Neural cell (in vitro differentiated cells): ENCODE measurements at regions not wholly inside any gene's neighbourhood (a gene's known extent, or its start where the extent isn't known, plus 50 kb on each side); places are given as distances from the start of the nearest gene placed in this dataset.

Experiments used
- CTCF ChIP-seq: fragments of 450-650 bp; IDR thresholded peaks from 2 replicates; pipeline ENCODE4 v1.5.1; 2014; ENCODE audit warnings: antibody characterized with exemption, mild to moderate bottlenecking, moderate library complexity; ENCODE audit not compliant: poor library complexity, severe bottlenecking
- EP300 ChIP-seq: fragments of 450-650 bp; conservative IDR thresholded peaks from 2 replicates; pipeline ENCODE4 v1.6.1; 2014; ENCODE audit warnings: antibody characterized with exemption, mild to moderate bottlenecking, moderate library complexity; ENCODE audit not compliant: poor library complexity, severe bottlenecking
- POLR2AphosphoS5 ChIP-seq: IDR thresholded peaks from 2 replicates; pipeline ENCODE4 v1.6.1; 2012
- REST ChIP-seq: IDR thresholded peaks from 2 replicates; pipeline ENCODE4 v1.6.1; 2012; ENCODE audit warnings: borderline replicate concordance
- TAF1 ChIP-seq: IDR thresholded peaks from 2 replicates; pipeline ENCODE4 v1.6.1; 2012; ENCODE audit warnings: low read depth

GRCh38 chr4:61011051-61011450 lies 189.1 kb upstream of the ADGRL3 start:
- TF ChIP-seq CTCF, result no peak
- no peak for TF ChIP-seq EP300
- TF ChIP-seq TAF1, result no peak
- no peak for TF ChIP-seq POLR2AphosphoS5
- TF ChIP-seq REST, result no peak
